NCI-H748 treated with DMSO at 0.1 percent for 48 hours (cell line): ENCODE measurements at regions not wholly inside any gene's neighbourhood (a gene's known extent, or its start where the extent isn't known, plus 50 kb on each side); places are given as distances from the start of the nearest gene placed in this dataset.
A peak's percentile ranks its signal among the peaks of the same experiment; 100 is the strongest.
"Not testable (repeated sequence)": the region's sequence is repeated elsewhere in the genome, so short reads cannot be mapped to it uniquely, and the experiment has no call there.

ENCODE experiments used
- DNase-seq: peaks from one replicate; lab custom pipeline; 2025; lab: John Stamatoyannopoulos, UW

- peak; percentile 38 for DNase-seq
Observed at GRCh38 chr18:64409511-64409910, 260.6 kb upstream of the LINC00305 start.

GRCh38 chr18:64407606-64408005, 258.7 kb upstream of the LINC00305 start:
- DNase-seq: no peak

GRCh38 chr18:64405161-64405560, 256.3 kb upstream of the LINC00305 start:
- no peak for DNase-seq

GRCh38 chr18:64403784-64404503, 255.1 kb upstream of the LINC00305 start:
- DNase-seq: no peak

- no peak for DNase-seq
Observed at GRCh38 chr18:64402636-64403035, 253.7 kb upstream of the LINC00305 start.

- no peak for DNase-seq
Observed at GRCh38 chr18:64401268-64402060, 252.6 kb upstream of the LINC00305 start.

GRCh38 chr18:64399566-64399965, 250.7 kb upstream of the LINC00305 start:
- no peak for DNase-seq

- no peak for DNase-seq
Observed at GRCh38 chr18:64398320-64398719, 249.4 kb upstream of the LINC00305 start.

GRCh38 chr18:64392202-64392601, 243.3 kb upstream of the LINC00305 start:
- DNase-seq: no peak

GRCh38 chr18:64384101-64384500, 235.2 kb upstream of the LINC00305 start:
- DNase-seq: no peak

- no peak for DNase-seq
Observed at GRCh38 chr18:64380117-64380516, 231.2 kb upstream of the LINC00305 start.

GRCh38 chr18:64379662-64380061, 230.8 kb upstream of the LINC00305 start:
- DNase-seq: no peak

- DNase-seq: no peak
Observed at GRCh38 chr18:64377446-64377845, 228.6 kb upstream of the LINC00305 start.

- DNase-seq: no peak
Observed at GRCh38 chr18:64372850-64373249, 224.0 kb upstream of the LINC00305 start.

GRCh38 chr18:64369830-64370440, 221.0 kb upstream of the LINC00305 start:
- DNase-seq: not testable (repeated sequence)

GRCh38 chr18:64365106-64365505, 216.2 kb upstream of the LINC00305 start:
- no peak for DNase-seq

GRCh38 chr18:64337673-64338072, 188.8 kb upstream of the LINC00305 start:
- DNase-seq: no peak

- DNase-seq: no peak
Observed at GRCh38 chr18:64337018-64337417, 188.1 kb upstream of the LINC00305 start.

- no peak for DNase-seq
Observed at GRCh38 chr18:64334748-64335147, 185.9 kb upstream of the LINC00305 start.

GRCh38 chr18:64333584-64333983, 184.7 kb upstream of the LINC00305 start:
- no peak for DNase-seq

GRCh38 chr18:64332835-64333234, 183.9 kb upstream of the LINC00305 start:
- peak; percentile 60 for DNase-seq

- DNase-seq: no peak
Observed at GRCh38 chr18:64331419-64331818, 182.5 kb upstream of the LINC00305 start.

GRCh38 chr18:64330931-64331330, 182.0 kb upstream of the LINC00305 start:
- peak; percentile 71 for DNase-seq
